Limb (tissue), 2 donors: ENCODE measurements at regions not wholly inside any gene's neighbourhood (a gene's known extent, or its start where the extent isn't known, plus 50 kb on each side); places are given as distances from the start of the nearest gene placed in this dataset.

Source experiments
- DNase-seq, 2 donors: peaks; one replicate each; pipeline ENCODE4 v3.0.0-alpha.2; 2016; ENCODE audit errors: extremely low spot score in 2 of 2

DNA sequence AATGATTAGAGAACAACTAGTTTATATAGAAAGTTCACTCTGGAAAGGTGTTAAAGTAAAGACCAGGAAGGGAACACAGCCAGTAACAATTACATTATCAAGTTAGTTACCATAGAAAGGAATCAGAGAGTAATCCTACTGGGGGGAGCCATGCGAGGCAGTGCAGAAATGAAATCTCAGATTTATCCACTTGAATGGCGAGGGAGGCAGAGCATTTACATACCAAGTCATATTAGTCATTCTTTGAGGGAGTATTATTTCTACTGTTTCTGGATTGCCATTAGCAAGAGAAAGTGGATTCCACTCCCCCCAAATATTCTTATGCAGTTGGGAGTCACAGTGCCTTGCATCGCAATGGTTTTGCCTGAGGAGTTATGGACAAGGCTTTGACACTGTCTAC lies 472.7 kb upstream of the TRIB2 start:
- no peak for DNase-seq

DNA sequence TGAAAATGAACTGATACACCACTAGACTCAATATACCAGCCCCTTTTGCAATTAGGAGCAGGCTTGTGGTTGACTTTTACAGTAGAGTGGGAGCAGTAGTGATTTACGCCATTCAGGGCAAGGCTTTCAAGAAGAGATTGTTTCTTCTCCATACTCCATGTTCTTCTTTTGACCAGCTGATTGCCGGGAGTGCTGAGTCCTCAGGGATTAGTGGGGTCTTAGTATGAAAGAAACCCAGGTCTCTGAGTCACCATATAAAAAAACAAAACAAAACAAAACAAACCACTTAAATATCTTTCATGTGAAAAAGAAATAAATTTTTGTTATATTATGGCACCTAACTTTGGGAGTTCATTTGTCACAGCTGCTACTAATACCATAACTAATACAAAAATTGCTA lies 465.6 kb upstream of the TRIB2 start:
- no peak for DNase-seq

DNA sequence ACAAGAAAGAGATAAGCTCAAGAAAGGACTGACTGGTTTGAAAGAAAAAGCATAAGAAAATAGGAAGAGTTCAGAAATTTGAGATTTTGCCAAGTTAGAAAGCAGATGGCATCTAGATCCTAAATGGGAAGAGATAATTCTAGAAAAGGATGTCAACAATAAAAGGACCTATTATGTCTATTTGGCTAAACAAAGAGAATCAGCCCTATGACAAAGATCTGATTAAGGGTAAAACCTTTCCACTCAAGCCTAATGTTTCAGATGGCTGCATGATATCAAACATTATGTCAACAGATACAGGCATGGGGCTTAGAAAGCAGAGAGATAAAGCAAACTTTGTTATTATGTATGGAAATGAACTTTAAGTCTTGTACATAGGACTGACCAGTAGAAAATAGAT lies 465.0 kb upstream of the TRIB2 start:
- no peak for DNase-seq

DNA sequence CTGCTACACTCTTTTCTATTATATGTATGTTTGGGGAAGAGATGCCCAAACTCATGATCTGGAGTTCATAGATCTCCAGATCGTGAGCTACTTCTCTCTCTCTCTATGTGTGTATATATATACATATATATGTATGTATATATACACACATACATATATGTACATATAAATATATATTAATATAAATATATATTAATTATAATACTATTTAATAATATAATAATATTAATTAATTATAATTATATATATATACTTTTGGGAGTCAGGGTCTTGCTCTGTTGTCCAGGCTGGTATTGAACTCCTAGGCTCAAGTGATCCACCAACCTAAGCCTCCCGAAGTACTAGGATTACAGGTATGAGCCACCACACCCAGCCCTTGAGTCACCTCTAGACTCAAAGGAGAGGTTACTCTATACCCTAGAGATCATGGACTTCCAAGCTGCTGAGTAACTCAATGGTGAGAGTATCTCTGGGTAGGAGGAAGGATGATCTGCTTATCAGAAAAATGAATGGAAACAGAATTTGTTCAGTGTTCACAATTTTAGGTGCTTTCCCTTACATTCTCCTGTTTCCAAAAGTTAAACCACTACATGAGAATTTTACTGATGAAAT lies 463.5 kb upstream of the TRIB2 start:
- DNase-seq: no peak

DNA sequence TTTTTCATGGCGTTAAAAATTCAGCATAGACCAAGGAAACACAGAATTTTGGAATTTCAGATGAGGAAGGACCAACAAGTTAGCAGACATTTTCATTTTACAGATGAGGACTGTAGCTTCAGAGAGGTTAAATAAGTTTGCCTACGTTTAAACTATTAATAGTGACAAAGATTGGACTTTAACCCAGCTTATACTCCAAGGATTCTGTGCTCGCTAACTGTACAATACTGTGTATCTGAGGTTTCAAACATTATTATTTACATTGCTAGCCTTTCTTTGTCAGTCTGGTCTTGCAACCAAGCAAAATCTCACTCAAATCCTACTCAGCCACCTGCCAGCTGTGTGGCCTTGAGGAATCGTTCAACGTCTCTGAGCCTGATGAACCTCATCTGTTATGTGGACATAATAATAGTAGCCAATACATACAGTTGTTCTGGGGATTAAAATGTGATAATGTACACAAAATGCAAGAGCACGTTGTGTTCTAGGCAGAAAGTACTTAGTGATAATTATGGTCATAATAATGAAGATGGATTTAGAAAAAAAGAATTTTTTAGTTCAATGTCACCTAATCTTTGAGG lies 462.4 kb upstream of the TRIB2 start:
- no peak for DNase-seq

DNA sequence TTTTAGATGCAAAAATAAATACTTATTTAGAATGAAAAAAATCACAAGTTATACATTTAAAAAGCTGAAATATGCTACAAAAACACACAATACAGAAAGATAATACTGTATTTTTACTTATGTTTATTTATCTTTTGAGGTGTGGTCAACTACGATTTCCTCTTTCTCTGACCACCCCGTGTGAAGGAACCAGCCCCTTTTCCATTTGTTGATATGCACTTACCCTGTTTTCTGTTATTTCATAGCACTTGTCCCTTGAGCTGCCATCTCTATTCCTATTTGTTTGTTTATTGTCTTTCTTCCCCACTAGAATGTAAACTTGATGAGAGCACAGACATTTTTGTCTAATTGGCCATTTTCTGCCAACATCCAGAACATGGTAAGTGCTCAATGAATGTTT lies 460.5 kb upstream of the TRIB2 start:
- no peak for DNase-seq

DNA sequence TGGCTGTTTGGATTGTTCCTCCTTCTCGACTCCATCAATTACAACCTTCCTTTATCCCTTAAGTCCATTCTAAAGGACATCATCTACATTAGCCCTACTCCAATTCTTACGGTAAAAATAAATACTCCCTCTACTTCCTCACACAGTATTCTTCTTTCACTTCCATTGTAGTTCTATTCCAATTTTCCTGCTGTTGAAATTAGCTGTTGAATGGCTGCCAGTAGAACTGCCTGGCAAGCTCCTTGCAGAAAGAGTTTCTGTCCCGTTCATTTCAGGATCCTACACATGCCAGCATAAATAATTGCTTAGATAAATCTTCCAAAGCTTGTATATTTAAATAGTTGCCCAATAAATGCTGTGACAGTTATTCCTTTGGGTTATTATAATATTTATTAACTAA lies 459.3 kb upstream of the TRIB2 start:
- no peak for DNase-seq

DNA sequence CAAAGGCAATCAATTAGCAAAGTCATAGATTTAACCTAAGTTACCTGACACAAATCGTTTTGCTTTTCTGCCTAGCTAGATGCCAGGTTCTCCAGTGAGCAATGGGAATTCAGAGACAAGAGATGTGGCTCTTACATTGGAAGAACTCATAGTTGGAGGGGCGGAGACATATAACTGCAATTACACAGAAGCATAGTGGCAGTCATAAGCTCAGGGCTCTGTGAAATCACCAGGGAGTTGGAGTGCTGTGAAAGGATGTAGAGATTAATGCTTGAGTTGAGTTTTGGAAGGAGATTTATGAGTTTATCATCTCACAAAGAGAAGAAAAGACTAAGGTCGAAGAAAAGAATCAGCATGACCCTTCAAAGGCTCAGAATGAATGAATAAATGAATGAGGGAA lies 457.2 kb upstream of the TRIB2 start:
- DNase-seq: no peak

DNA sequence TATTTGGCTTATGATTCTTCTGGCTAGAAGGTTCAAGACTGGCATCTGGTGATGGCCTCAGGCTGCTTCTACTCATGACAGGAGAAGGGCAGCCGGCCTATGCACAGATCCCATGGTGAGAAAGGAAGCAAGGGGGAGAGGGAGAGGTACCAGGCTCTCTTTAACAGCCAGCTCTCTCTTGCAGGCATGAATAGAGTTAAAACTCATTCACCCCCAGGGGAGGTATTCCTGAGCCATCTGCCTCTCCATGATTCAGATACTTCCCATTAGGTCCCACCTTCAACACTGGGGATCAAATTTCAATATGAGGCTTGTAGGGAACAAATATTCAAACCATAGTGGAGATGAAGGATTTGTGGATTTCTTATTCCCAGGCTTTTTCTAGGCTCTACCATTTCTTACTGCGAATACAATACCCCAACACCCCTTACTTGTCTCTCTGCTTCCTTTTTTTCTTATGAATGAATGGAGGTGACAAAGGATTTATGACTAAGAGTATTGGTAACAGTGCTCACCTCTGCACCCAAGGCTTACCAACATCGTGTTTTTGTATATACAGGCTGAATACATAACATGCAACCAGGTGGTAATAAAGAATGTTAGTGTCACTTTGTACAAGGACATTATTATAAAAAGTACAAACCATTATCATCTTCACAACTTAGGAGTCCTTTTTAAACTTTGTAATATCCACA lies 454.6 kb upstream of the TRIB2 start:
- no peak for DNase-seq

DNA sequence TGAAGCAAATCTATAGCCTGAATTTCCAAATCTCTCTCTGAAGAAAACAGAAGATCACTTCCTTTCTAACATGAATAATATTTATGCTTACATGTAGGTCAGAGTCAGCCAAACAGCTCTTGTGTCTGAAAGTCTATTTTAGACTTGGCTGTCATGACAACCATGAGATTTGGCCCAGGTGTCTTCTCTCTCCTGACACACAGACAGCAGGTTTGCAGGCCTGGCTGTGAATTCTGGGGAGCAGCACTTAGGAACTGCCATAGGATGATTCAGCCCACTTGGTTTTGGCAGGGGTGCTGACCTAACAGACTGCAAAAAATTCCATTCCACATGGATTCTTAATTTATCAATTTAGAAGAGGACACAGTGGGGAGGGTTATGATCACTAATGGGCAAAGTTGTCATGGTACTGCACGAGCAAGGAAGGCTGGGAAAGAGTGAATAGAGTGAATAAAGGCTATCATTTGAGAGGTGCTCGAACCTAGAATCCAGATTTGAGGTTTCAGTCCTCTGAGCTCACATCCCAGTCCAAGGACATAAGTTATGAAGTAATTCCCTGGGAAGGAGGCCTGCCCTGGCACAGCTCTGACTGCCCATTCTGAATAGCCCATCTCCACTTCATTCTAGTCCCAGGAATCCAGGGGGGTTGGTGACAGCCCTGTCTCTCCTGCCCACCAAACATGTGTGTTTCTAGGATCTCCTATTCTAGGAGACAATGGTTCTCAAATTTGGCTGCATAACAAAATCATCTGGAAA lies 453.9 kb upstream of the TRIB2 start:
- DNase-seq: peak in 1 of 2 donors; percentile 16

DNA sequence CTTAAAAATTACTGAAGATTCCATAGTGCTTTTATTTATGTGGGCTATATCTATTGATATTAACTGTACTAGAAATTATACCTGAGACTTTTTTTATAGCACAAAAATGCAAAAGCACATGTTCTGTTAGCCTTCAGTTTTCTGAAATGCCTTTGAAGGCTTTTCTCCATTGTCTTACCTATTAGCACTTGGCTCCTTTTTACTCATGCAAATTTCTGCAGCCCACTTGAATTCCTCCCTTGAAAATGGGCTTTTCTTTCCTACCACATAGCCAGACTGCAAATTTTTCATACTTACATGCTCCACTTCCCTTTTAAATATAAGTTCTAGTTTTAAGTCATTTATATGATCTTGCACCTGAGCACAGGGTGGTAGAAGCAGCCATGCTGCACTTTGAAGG lies 453.0 kb upstream of the TRIB2 start:
- DNase-seq: no peak

DNA sequence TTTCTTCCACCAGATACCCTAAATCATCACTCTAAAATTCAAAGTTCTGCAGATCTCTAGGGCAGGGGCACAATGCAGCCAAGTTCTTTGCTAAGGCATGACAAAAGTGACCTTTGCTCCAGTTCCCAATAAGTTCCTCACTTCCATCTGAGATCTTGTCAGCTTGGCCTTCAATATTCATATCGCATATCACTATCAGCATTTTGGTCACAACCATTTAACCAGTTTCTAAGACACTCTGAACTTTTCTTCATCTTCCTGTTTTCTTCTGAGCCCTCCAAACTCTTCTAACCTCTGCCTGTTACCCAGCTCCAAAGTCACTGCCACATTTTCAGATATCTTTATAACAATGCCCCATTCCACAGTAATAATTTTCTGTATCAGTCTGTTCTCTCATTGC lies 452.6 kb upstream of the TRIB2 start:
- no peak for DNase-seq

DNA sequence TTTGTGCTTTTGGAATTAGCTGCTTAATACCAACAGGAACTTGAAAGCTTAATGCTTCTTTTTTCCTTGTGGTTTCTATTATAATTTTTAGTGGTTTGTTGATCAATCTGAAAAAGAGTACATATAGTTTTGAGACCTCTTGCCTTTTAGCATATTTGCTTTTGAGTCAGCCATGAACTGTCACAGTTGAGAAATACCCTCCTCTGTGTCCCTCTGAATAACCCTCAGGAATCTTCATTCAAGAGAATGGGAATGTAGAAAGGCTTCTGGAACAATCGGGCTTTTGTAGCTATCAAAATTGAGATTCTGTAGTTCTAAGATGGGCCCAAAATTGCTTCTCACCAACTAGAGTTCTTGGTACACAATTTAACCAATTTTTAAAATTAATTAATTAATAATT lies 451.1 kb upstream of the TRIB2 start:
- no peak for DNase-seq

DNA sequence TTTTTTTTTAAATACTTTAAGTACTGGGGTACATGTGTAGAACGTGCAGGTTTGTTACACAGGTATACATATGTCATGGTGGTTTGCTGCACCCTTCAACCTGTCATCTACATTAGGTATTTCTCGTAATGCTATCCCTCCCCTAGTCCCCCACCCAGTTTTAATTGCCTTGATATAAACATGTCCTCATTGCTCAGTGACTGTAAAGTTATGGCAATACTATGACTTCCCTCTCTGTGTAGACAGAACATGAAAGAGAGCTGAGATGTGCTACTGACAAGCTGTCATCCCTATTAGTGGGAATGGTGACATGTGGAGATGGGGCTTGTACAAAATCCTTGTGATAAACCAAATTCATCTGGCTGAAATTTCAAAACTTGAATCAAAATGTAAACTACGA lies 449.7 kb upstream of the TRIB2 start:
- DNase-seq: no peak

DNA sequence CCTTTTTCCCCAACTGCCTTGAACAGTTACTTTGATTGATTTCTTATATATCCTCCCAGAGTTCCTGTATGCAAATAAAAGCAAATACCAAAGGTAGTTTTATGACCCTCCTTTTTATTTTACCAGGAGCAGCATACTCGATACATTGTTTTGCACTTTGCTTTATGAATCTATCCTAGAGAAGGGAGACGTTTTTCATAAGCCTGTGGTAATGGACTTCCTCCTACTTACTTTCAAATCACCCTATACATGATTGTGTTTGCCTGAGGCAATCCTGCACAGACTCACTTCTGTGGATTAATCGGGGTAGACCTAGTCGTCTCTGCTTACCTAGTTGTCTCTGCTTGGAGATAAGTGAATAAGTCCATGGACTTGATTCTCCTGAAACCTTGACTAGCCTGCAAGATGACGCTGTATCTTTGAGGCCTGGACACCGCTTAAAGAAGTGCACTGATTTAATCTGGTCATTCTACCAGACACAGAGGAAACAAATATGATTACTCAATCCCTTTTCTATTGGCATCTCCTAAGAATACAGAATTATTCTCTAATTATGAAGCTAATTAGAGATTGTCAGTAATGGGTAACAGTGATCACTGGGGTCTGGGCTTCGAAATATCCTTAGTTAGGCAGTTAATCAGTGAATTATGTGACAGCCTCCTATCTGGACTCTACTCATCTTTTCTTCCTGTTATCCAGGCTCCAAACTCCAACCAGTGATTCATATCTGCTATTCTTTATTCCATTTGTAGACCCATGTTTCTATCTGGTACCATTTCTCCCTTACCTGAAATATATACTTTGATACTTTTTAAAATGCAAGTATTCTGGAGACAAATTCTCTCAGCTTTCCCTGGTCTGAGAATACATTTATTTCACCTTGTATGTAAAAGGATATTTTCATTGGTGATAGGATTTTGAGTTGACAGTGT lies 447.4 kb upstream of the TRIB2 start:
- no peak for DNase-seq

DNA sequence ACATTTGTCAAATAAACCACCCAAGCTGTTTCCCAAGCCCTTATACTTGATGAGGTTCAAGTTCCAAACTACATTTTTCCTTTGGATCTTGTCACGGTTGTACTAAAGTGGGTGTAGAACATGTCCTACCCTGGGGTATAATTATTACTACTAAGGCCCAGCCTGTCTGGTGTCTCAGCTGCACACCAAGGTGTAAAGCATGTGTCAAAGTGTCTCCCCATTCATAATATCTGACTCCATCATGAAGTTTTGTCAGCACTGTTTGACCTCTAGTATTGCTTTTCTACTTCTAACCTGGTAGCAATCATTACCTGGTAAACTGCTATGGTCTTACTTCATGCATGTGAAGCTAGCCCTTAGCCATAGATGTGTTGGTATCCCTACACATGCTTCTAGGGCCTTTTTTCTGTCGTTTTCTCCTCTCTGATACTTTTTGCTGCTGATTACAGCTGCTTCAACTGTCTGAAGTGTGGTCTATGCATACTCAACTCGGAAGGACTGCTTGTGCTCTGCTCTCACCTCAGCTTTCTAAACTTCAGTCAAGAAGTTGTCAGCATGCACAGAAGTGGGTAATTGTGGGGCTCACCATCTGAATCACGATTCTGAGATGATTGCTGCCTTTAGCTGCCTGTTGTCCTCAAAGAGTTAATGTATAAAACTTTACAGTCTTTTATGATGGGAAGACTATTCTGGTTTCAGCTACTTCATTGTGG lies 445.7 kb upstream of the TRIB2 start:
- DNase-seq: no peak

DNA sequence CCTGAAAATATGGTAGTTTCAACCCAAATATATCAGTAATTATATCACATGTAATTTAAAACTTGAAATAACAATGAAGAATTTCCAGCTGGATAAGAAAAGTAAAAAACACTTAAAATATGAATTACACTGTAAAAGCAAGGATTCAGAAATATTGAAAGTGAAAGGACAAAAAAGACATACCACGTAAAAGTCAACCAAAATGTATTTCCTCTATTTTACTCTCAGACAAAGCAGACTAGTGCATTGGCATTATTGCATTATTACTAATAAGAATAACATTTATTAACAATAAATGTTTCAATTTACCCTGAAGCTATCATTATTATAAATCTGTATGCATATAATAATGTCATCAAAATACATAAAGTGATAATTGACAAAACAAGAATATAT lies 445.1 kb upstream of the TRIB2 start:
- DNase-seq: no peak

DNA sequence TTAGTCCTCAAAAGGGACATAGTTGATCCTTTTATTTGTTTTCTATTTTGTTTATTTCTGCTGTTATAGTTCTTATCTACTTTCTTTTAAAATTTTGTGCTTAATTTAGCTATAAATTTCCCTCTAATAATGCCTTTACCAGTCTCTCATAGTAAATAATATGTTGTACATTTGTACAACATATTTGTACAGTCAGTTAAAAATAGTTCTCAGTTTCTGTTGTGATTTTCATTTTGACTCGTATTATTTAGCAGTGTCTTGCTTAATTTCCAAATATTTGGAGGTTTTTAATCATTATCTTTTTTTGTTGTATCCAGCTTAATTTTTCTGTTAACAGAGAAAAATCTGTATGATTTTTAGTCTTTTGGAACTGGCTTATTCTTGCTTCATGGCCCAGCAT lies 443.6 kb upstream of the TRIB2 start:
- no peak for DNase-seq

DNA sequence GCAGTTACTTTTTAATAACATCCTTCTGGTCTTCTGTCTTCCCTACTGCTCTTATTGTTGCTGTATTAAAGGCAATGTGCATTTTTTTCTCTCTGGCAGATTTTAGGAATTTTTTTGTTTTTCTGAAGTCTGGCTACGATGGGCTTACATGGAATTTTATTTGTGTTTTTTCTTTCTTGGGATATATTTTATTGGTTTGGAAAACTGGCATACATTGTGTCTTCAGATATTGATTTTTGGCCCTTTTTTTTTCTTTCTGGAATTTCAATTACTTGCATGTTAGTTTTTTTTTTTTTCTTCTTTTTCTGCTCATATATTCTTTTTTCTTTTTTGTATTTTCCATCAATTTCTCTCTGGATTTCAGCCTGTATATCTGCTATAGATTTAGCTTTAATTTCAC lies 442.1 kb upstream of the TRIB2 start:
- DNase-seq: no peak

DNA sequence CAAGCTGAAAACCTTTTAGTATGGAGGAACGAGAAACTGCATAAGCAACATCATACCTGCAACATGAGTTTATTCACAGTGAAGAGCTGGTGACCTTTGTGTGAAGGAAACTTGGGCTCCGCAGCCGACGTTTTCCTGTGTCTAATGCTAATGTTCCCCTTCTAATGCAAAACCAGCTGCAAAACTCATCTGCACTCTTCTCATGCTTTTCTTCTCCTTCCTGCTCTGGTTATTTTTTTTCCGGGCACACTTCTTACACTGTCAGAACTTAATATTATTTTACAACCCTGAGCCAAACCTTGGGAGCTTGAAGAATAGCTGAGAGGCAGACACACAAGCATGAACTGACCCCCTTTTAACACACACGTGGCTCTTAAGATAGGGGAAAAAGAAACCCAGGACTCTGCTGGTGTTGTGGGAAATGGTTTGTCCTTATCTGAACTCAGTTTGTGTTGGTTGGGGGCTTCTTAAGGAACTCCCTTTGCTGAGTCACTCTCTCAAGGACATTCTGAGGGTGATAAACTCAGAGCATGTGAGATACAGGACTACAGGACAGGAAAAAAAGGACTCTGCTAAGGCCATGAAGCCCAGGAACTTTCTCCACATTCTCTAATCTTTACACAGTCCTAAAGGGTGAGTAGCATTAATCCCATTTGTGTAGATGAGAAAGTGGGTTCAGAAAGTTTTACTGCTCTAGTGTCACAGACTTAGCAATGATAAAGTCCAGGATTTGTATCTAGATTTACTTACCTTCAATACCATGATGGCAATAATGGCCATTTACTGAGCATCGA lies 439.3 kb upstream of the TRIB2 start:
- peak in 1 of 2 donors; percentile 42 for DNase-seq
